HG03175 (cell line): ENCODE measurements at regions not wholly inside any gene's neighbourhood (a gene's known extent, or its start where the extent isn't known, plus 50 kb on each side); places are given as distances from the start of the nearest gene placed in this dataset.
"Not testable (repeated sequence)": the region's sequence is repeated elsewhere in the genome, so short reads cannot be mapped to it uniquely, and the experiment has no call there.

Source experiments
- ATAC-seq: cut with Tn5 transposase; IDR thresholded peaks from one replicate; pipeline ENCODE4 v1.9.1; 2021; ENCODE audit warnings: mild to moderate bottlenecking, moderate library complexity; ENCODE audit not compliant: unreplicated experiment

DNA sequence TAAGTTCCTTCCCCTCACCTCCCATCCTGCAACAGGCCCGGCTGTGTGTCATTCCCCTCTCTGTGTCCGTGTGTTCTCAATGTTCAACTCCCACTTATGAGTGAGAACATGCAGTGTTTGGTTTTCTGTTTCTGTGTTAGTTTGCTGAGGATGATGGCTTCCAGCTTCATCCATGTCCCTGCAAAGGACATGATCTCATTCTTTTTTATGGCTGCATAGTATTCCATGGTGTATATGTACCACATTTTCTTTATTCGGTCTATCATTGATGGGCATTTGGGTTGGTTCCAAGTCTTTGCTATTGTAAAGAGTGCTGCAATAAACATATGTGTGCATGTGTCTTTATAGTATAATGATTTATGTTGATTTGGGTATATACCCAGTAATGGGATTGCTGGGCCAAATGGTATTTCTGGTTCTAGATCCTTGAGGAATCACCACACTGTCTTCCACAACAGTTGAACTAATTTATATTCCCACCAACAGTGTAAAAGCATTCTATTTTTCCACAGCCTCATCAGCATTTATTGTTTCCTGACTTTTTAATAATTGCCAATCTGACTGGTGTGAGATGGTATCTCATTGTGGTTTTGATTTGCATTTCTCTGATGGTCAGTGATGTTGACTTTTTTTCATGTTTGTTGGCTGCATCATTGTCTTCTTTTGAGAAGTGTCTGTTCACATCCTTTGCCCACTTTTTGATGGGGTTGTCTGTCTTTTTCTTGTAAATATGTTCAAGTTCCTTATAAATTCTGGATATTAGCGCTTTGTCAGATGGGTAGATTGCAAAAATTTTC is 174.1 kb upstream of the PHACTR1 start:
- not testable (repeated sequence) for ATAC-seq

DNA sequence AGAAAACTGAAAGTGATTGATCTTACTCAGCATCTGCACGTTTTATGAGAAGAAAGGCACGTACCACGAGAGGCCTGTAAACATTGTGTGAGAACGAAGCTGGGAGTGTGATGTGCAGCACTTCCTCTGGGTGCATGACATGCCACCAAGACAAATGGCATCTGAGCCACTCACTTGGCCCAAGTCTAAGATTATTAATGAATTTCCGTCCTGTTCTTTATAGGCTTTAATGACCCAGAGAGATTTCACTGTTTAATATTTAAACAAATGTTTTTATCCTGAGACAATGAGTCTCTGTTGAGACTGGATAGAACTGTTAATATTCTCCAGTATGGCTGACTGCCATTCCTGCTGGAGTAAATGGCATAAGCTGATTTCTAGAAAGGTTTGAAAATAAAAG is 172.6 kb upstream of the PHACTR1 start:
- ATAC-seq, result no peak

DNA sequence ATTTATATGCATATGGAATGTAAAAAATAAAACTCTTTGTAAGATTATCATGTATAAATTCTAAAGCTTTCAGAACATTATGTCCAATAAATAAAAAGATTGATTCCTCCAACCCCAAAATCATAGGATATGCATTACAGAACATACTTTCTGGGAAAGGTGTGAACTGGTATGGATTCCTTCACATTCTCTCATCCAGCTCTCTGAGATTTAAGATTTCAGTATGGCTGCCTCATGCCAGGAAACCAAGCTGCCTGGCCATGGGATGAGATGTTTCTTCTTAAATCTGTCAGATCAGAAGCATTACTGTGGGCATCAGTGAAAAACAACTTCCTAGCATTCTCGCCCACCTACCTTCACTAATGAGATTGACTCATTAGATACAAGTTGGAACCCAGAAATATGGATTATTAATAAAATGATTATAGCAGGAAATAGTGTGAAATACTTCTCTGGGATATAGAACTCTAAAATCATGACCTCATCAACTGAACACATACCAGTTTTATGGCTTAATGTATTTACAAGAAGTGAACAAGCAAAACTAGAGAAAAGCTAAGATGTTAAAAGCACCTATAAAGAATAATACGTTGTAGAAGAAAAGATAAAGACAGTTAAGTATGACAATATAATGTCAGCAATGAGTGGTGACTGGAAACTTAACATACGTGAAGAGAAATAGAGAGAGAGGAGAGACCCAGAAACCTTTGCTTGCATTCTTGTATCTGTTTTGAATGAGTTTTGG is 171.6 kb upstream of the PHACTR1 start:
- ATAC-seq, result no peak

DNA sequence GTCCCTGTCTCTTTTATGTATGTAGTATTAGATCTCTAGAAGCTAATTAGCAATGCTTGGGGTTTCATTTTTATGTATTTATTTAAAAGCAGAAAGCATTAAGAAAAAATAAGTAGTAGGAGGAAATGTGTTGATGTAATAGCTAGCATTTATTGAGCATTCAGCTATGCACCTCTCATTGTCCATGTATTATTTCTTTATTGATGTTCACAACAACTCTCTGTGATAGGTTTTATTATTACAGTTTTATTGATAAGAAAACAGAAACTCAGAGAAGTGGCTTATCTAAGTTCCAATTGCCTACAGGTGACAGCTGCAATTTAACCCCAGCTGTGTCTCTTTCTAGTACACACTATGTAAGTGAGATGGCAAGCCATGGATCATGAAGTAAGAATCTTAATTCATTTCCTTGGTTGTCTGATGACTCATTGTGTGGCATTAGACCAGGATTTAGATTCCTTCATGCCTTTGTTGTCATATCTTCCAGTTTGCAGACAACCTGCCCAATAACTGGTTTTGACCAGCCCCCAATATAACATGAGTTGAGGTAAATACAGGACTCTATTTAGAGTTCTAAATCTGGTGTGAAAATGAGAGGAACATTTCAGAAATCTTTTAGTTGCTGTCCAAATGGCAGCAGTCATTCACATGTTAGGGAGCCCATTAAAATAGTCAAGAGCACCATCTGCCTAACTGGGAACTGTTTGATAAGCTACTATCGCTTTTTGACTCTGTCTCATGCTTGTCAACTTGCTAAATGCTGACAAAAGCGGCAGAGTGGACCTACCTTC is 170.8 kb upstream of the PHACTR1 start:
- no peak for ATAC-seq

DNA sequence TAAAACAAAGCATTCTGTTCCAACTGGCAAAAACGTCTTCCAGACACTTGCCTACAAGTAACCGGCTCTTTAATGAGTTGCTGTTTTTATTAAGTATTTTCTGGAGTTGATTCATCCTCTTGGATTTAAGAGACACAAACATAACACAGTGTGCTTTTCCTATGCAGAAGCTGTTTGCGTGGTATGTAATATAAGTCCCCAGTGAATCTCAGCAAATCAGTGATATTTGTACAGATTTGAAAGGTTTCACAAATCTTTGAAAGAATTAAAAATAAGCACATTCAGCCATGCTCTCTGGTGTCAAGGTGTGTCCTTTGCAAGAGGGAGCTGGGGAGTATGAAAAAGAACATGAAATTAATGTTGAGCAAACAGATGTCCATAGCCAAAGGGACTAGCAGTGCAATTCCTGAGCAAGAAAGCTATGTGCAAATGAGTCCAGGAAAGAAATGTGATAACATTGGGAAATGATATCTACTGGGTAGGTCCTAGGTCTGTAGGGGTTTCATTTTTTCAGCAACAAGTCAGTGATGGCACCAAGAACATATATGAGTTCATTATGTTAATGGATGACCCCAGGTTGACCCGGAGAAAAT is 170.1 kb upstream of the PHACTR1 start:
- ATAC-seq, result no peak

DNA sequence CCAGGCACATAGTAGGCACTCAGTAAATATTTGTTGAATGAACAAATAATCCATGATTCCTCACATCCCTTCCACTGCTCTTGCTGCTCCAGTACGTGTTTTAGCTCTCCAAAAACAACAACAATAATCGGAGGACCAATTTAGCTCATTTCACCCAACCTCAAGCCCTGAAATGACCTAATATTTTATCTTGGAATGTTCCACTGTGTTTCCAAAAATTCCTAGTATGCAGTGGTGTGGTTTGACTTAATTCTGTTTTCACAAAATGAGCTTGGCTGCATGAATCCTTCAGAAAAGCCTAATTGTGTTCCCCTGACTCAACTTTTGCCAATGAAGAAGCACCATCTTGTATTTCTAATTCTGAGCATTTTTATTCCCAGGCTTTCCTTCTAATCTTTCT is 168.0 kb upstream of the PHACTR1 start:
- no peak for ATAC-seq

DNA sequence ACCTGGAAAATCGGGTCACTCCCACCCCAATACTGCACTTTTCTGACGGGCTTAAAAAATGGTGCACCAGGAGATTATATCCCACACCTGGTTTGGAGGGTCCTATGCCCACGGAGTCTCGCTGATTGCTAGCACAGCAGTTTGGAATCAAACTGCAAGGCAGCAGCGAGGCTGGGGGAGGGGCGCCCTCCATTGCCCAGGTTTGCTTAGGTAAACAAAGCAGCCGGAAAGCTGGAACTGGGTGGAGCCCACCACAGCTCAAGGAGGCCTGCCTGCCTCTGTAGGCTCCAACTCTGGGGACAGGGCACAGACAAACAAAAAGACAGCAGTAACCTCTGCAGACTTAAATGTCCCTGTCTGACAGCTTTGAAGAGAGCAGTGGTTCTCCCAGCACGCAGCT is 167.1 kb upstream of the PHACTR1 start:
- ATAC-seq, result not testable (repeated sequence)

DNA sequence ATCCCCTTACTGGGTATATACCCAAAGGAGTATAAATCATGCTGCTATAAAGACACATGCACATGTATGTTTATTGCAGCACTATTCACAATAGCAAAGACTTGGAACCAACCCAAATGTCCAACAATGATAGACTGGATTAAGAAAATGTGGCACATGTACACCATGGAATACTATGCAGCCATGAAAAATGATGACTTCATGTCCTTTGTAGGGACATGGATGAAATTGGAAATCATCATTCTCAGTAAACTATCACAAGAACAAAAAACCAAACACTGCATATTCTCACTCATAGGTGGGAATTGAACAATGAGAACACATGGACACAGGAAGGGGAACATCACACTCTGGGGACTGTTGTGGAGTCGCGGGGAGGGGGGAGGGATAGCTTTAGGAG is 161.7 kb upstream of the PHACTR1 start:
- ATAC-seq, result not testable (repeated sequence)

DNA sequence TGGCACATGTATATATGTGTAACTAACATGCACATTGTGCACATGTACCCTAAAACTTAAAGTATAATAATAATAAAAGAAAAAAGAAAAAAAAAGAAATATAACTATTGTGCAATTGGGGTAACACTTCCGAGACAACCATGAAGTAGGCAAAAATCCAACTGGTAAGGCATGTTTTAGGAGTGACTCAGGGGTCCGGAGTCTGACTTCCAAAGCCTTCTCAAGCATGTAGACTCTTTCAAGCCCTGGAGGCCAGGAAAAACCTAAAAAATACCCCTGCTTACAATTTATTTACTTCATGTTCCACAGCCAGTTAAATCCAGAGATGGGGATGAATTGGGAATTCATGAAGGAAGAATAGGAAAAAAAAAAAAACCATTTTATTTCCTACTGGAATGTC is 161.3 kb upstream of the PHACTR1 start:
- no peak for ATAC-seq

DNA sequence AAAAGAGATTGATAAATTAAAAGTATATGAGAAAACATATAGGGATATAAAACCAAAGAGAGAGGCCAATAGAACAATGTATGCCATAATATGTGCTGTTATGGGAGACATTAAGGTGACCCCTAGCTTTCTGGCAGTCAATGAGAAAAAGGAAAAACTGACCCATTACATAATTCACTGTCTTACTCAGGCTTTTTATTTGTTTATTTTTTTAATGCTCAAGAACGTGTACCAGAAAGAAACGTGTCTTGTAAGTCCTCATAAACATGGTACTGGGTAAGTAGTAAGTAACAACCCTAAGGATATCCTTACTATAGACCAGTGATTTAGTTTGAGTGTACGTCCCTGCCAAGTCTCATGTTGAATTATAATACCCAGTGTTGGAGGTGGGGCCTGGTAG is 160.8 kb upstream of the PHACTR1 start:
- no peak for ATAC-seq

DNA sequence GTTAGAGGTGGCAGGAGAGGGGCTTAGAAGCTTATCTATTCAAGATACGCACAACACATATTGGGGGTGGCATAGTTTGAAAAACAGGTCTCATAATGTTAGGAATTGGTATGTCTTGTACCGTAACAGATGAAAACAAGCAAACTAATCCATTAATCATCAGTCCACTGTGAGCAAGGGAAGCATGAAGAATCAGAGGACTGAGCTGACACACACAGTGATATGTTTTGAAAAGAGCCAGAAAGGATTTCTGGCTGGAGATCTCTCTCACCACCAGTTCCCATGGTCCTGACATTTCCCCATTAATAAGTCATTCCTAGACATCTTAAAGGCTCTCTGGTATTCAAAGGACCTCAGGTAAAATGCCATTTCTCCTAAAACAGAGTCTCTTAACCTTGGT is 158.8 kb upstream of the PHACTR1 start:
- no peak for ATAC-seq

DNA sequence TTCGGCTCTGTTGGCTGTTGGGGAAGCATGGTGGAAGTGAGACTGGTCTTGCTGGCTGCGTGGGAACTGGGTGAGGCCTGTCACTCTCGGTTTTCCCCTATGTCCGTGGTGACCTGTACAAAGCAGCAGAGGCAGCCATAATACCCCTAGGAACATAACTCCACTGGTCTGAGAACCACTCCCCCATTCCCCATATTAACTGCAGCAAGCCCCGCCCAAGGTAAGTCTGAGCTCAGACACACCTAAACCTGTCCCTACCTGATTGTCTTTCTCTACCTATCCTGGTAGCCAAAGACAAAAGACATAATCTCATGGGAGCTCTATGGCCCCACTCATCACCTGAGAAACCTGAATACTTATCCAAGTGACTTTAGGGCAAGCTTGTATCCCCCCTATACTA is 156.3 kb upstream of the PHACTR1 start:
- no peak for ATAC-seq

DNA sequence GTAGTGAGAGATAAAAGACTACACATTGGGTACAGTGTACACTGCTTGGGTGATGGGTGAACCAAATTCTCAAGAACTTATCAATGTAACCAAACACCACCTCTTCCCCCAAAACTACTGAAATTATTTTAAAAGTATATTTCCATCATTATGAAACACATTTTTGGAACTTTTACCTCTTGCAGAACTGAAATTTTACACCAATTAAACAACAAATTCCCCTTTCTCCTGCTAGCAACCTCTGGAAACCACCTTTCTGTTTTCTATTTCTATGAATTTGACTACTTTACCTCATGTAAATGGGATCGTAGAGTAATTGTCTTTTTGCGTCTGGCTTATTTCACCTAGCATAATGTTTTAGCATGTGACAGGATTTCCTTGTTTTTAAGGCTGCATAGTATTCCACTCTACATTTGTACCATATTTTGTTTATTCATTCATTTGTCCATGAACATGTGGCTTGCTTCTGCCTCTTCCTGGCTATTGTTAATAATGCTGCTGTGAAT is 149.9 kb upstream of the PHACTR1 start:
- no peak for ATAC-seq

DNA sequence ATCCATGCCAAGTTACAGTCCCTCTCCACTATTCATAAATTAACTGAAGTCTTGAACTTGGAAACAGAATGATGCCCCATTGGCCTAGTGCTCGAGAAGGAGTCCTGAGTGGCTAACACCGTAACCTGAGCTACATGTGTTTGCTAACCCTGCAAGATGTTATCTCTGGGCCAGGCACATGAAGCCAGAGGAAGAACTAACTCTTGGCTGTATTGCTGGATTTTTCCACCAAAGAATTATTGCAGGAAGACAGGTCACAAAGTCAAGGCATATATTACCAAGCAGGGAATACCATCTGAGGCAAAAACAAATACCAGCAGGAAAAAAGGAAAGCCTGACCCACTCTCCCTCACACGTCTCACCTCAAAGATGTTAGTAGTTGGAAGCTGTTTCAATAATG is 148.9 kb upstream of the PHACTR1 start:
- no peak for ATAC-seq

DNA sequence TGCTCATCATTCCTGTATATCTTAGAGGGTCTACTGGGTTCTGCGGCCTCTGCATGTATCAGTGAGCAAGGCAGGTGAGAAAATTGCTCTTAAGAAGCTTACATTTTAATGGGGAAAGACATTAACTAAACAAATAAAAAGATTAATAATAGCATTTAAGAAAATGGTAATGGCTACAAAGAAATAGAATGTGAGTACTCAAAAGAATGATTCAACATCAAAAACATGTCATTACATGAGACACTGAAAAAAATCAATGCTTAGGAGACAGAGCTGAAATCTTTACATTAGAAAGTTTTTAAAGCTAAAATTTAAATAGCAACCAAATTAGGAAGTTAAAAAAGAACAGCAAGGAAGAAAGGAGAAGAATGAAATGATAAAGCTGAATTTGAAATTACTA is 146.9 kb upstream of the PHACTR1 start:
- ATAC-seq, result no peak

DNA sequence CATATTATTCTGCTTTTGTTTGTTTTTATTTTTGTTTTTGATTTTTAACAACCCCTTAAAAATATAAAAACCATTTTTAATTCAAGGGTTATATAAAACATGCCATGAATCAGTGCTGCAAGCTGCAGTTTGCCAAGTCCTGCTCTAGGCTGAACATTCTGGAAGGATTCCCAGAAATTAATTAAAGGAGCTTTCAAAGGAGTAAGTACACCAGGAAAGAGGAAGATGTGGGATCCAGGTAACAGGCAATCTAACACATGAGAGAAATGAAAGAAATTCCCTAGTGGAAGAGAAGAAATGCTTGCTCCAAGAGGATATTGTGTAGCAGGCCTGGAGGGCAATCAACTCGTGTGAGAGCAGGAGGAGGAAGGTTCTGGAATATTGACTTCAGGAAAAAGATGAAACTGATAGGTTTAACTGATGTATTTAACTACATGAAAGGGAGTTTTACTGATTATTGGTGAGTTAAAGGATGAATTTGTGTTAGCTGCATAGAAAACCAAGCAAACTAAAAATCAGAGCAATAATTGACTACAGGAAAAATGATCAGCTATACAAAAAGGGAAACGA is 146.0 kb upstream of the PHACTR1 start:
- no peak for ATAC-seq

DNA sequence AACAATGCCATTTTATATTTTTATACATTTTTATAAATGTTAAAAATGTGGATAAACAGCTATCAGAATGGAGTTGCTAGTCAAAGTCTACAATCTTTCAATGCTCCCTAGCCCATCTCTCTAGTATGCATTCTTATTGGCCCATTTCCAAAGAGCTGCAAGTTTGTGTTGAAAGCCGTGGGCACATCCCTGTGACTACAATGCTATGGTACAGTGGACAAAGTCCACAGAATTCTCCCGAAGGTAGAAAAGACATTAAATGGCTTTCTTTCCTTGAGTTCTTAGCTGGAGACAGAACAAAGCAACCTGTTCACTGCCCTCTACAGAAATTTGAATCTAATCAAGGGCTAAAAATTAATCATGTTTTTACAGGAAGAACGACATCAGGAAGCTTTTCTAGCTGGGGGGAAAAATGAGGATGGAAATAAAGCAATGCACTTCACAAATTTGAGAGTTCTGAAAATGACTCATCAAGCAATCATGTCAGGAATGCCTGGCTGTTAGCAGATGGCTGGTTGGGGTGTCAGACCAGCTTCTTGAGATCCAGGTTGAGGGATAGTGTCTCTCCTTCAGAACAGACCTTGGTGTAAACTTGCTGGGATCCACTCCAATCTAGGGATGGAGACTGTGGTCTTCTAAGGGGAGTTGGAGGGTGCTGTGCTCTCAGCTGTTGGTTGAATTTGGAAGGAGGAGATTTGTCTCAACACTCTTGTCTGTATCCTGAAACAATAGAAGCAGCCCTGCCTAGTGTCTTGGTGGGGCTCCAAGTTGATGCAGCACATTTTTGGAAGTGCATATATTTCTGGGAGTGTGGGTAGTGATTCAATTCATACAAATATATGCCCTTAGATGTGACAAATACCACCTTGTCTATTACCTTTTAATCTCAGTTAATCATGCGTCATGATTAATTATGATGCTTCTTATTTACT is 143.4 kb upstream of the PHACTR1 start:
- no peak for ATAC-seq

DNA sequence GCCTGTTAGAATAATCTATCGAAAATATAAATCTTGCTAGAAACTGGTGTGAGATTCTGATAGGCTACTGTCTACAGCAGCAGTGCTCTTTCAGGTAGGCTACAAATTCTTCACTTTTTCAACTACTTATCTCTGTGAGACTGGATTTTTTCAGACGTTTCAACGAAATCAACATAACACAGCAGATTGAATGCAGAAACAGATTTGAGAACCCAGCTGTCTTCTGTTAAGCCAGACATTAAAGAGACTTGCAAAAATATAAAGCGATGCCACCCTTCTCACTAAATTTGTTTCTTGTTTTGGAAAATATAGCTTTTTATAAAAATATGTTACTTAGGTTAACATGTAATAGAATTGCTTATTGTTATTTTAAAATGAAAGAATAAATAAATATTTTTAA is 140.6 kb upstream of the PHACTR1 start:
- no peak for ATAC-seq

DNA sequence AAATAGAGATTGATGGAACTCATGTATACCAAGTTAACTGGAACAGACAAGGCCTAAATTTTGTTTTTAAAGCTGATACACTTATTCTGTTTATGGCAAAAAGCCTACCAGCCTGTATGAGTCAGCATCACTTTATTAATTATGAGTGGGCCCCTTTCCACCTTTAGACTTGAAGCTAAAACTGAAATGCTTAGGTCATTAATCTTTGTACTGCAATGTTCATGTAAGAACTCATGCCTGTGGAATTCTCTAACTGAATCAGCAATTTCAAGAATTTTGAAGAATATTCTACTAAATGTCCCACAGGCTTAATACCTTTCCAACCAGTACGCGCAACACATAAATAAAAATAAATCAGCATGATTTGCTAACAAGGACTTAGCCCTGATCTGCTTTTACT is 140.2 kb upstream of the PHACTR1 start:
- ATAC-seq, result no peak
